ENCODE measurements at regions not wholly inside any gene's neighbourhood (a gene's known extent, or its start where the extent isn't known, plus 50 kb on each side); places are given as distances from the start of the nearest gene placed in this dataset.

DNA sequence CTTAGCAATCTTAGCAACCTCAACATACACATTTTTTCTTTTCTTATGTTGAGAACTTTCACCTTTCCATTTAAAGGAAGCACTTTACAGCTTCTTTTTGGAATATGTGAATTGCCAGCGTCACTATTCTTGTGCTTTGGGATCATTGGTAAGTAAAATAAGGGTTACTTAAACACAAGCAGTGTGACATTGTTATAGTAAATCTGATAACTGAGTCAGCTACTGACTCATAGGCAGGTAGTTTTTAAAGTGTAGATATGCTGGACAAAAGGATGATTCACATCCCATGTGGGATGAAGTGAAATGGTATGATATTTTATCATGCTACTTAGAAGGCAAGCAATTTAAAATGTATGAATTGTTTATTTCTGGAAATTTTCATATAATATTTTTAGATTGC lies 637.2 kb downstream of the DCDC2C start:
- TF ChIP-seq, protein P1, sequence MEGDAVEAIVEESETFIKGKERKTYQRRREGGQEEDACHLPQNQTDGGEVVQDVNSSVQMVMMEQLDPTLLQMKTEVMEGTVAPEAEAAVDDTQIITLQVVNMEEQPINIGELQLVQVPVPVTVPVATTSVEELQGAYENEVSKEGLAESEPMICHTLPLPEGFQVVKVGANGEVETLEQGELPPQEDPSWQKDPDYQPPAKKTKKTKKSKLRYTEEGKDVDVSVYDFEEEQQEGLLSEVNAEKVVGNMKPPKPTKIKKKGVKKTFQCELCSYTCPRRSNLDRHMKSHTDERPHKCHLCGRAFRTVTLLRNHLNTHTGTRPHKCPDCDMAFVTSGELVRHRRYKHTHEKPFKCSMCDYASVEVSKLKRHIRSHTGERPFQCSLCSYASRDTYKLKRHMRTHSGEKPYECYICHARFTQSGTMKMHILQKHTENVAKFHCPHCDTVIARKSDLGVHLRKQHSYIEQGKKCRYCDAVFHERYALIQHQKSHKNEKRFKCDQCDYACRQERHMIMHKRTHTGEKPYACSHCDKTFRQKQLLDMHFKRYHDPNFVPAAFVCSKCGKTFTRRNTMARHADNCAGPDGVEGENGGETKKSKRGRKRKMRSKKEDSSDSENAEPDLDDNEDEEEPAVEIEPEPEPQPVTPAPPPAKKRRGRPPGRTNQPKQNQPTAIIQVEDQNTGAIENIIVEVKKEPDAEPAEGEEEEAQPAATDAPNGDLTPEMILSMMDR (IDR thresholded peaks at IDR 0.05), result no peak
- no peak for TF ChIP-seq POLR2A (IDR thresholded peaks at IDR 0.05)
